ENCODE measurements at regions not wholly inside any gene's neighbourhood (a gene's known extent, or its start where the extent isn't known, plus 50 kb on each side); places are given as distances from the start of the nearest gene placed in this dataset.
"Not testable (repeated sequence)": the region's sequence is repeated elsewhere in the genome, so short reads cannot be mapped to it uniquely, and the experiment has no call there.

DNA sequence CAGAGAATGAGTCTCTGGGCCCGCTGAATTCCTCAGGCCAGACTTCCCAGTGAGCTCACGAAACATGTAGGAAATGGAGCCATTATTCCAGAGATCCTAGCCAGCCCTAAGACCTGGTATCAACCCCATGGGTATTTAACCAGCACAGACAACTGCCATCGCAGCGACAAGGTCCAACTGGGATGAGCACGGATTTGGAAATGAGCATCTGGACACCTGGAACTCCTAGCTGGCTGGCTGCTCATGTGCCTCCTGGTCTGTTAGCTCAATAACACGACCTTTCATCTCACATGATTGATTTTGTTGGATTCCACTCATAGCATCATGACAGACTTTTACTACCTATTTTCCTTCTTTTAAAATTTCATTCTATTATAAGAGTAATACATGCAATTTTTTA lies 51.0 kb downstream of the POU3F3 start:
- no peak for FAIRE-seq

DNA sequence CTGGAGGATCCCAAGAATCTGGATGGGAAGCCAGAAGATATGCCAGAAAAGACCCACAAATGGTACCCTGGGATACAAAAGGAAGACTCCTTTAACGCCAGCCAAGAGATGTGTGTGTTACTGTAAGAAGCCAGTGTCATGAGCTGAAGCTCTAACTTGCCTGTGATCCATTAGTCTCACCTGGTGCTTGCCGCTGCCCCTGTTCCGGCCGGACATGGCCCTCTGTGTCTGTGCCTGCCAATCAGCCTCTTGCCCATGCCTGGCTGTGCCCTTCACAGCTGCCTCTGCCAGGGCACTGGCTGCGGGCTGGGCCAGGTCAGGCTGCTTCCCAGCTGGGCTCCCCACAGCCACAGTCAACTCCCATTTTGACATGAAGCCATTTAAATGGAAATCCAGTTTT lies 55.4 kb downstream of the POU3F3 start:
- no peak for FAIRE-seq

DNA sequence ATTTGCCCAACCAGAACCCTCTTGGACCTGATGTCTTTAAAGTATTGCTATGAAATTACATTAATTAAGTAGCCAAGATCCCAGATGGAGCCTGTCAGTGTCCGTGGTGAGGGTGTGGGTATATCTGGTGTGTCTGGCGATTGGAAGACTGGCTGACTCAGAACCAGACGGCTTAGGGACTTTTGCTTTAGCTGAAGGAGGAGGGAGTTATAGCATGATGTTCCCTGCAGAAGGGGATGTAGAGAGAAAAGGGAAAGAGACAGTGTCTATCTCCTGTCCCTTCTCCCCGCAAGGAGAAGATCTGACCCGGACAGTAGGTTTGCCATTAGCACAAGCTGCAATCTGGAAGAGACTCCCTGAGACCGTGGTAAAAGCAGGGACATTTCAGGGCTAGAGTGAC lies 60.6 kb downstream of the POU3F3 start:
- FAIRE-seq = no peak

GRCh38 chr2:104915107-104915793 lies 61.3 kb downstream of the POU3F3 start:
- FAIRE-seq = no peak

DNA sequence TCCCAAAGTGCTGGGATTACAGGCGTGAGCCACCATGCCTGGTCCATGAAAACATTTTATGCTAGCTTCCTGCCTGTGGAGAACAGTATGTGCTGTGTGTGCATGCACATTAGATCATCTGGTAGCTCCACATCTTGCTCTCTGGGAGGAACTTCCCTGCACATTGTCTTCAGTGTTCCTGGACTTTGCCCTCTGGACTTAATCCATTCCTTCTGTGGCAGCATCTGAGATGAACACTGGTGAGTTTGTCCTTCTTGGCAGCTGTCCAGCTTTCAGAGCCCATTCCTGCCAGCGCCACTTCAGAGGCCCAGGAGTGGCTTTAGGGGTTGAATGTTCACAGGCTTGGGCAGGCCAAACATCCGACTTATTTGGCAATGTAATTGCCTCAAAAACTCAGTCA lies 65.2 kb downstream of the POU3F3 start:
- no peak for FAIRE-seq

DNA sequence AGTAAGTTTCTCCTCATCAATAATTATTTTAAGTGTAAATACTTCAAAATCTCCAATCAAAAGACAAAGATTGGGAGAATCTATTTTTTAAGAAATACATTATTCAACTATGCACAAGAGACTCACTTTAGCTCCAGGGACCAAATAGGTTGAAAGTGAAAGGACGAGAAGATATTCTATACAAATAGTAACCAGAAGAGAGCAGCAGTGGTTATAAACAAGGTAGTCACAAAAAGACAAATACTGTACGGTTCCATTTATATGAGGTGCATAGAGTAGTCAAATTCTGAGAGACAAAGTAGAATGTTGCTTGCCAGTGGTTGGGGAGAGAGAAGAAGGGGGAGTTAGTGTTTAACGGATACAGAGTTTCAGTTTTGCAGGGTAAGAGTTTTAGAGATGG lies 69.8 kb downstream of the POU3F3 start:
- no peak for FAIRE-seq

- no peak for FAIRE-seq
These were observed 75.7 kb downstream of the POU3F3 start for GRCh38 chr2:104929663-104930062.

- FAIRE-seq = no peak
These were observed 76.8 kb downstream of the POU3F3 start for GRCh38 chr2:104930732-104931131.

GRCh38 chr2:104932243-104932642 lies 78.3 kb downstream of the POU3F3 start:
- no peak for FAIRE-seq

GRCh38 chr2:104933151-104933917 lies 79.4 kb downstream of the POU3F3 start:
- FAIRE-seq = no peak

- no peak for FAIRE-seq
These were observed 82.6 kb downstream of the POU3F3 start for GRCh38 chr2:104936527-104936926.

DNA sequence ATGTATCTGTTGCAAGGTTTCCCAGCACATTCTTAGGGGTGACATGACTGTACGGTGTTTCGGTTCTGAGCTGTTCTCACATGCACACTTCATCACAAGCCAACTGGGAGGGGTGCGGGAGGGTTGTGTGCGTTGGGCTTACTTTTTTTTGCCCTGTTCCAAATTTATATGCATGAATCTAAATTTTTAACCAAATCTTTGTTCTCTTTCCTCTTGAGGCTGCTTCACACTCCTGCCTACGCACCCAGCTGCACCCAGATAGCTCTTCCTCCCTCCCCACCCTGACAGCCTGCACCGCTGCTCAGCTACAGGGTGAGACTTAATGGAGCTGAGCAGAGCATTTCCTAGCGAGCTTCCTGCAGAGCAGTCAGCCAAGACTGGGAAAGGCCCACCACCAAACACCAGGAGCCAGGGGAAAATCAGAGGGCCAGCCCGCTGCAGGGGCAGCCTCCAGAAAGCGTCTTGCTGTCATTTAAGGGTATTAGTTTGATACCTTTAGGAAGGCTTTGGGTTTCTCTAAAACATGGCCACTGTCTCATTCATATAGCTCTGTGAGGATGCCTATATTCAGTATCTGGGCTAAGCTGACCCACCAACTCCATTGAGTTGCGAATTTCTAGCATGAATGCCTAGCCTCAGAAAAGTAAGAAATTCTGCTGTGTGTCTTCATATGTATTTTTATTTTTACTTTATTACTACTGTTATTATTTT lies 84.5 kb downstream of the POU3F3 start:
- no peak for FAIRE-seq

- no peak for FAIRE-seq
These were observed 85.8 kb downstream of the POU3F3 start for GRCh38 chr2:104939570-104940217.

- peak; percentile 64 for FAIRE-seq
These were observed 90.6 kb downstream of the POU3F3 start for GRCh38 chr2:104944495-104944894.

DNA sequence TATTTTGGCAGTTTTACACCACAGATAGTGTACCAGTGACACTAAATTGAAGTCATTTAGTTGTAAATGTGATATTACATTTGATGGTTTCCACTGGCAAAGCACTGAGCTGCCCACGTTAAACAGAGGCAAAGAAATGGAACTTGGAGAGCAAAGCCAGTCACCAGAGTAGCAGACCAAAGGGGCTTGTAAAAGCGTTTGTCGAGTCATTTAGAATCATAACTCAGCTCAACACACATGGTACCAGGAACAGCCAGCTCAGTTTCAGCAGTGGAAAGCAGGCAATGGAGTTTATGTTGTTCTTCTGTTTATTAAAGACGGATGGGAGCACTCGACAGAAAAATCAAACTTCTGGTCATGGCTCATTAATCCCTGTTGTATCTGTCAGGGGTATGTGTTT lies 91.2 kb downstream of the POU3F3 start:
- no peak for FAIRE-seq

GRCh38 chr2:104945866-104946265 lies 92.0 kb downstream of the POU3F3 start:
- no peak for FAIRE-seq

GRCh38 chr2:104947456-104947855 lies 90.4 kb upstream of the MRPS9 start:
- not testable (repeated sequence) for FAIRE-seq

DNA sequence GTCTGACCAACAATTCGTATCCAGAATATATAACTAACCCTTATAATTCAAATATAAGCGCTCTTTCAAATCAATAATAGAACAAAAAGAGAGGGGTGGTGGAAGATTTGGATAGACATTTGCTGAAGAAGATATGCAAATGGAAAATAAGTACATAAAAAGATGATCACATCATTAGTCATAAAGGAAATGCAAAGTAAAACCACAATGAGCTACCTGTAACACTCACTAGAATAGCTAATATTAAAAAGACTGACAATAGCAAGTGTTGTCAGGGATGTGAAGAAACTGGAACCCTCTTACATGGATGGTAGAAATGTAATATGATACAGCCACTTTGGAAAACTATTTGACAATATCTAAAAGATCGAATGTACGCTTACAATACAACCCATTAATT lies 84.9 kb upstream of the MRPS9 start:
- FAIRE-seq = no peak

DNA sequence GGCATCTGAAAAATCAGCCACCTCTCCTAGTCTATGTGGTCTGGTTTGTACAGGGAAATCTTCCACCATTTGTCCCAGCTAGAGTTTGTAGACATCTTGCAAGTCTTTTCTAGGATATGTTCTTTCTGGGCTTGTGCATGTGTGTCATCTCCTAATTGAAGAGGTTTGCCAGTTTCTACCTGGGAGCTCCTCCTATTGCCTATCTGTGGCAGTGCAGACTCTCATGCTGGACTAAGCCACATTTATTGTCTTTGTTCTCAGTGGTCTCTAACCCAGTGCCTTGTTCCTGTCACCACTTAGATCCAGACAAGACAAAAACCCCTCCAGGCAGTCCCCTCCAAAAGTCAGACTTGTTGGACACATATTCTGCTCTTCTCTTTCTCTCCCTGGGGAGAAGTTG lies 72.0 kb upstream of the MRPS9 start:
- no peak for FAIRE-seq

- no peak for FAIRE-seq
These were observed 68.3 kb upstream of the MRPS9 start for GRCh38 chr2:104969564-104969963.

GRCh38 chr2:104975371-104975770 lies 62.5 kb upstream of the MRPS9 start:
- FAIRE-seq = no peak

- FAIRE-seq = no peak
These were observed 62.0 kb upstream of the MRPS9 start for GRCh38 chr2:104975851-104976250.

GRCh38 chr2:104976603-104977120 lies 61.2 kb upstream of the MRPS9 start:
- FAIRE-seq = no peak
